A549 (cell line): ENCODE measurements at regions not wholly inside any gene's neighbourhood (a gene's known extent, or its start where the extent isn't known, plus 50 kb on each side); places are given as distances from the start of the nearest gene placed in this dataset.

ENCODE experiments used
- BHLHE40 ChIP-seq: IDR thresholded peaks from 2 replicates; pipeline ENCODE4 v1.6.1; 2012; ENCODE audit warnings: low read depth, low read length, inconsistent platforms
- CEBPB ChIP-seq, 2 experiments: fragments of >200 bp in 1 of 2; sonication (Bioruptor Twin) in 1 of 2; formaldehyde crosslinking in 1 of 2; IDR thresholded peaks; 2 replicates each; pipeline ENCODE4 v1.6.1; 2012 to 2016
- ESRRA ChIP-seq: fragments of 150-350 bp; IDR thresholded peaks from 2 replicates; pipeline ENCODE4 v1.6.1; 2014; ENCODE audit warnings: mild to moderate bottlenecking, low read length, borderline replicate concordance
- FOSL2 ChIP-seq, 2 experiments: fragments of 450-650 bp in 1 of 2; fragments of >200 bp in 1 of 2; sonication (Bioruptor Twin) in 1 of 2; formaldehyde crosslinking; IDR thresholded peaks; 2 replicates each; pipeline versions ENCODE4 v1.5.0 to v1.6.1; 2016 to 2020; ENCODE audit warnings: mild to moderate bottlenecking in 1 of 2, moderate library complexity in 1 of 2
- MYC ChIP-seq: IDR thresholded peaks from 2 replicates; pipeline ENCODE4 v1.6.1; 2012; ENCODE audit warnings: mild to moderate bottlenecking, inconsistent platforms, low read length, improper control_type of control experiment, borderline replicate concordance
- POLR2A ChIP-seq: IDR thresholded peaks from 2 replicates; pipeline ENCODE4 v1.6.1; 2012; ENCODE audit warnings: mild to moderate bottlenecking, low read length
- RAD21 ChIP-seq, 2 experiments: fragments of >200 bp in 1 of 2; sonication (Bioruptor Twin) in 1 of 2; formaldehyde crosslinking in 1 of 2; IDR thresholded peaks in 1 of 2; conservative IDR thresholded peaks in 1 of 2; 2 replicates in 1 of 2; 3 replicates in 1 of 2; pipeline ENCODE4 v1.6.1; 2012 to 2018; ENCODE audit warnings: inconsistent platforms in 1 of 2
- RCOR1 ChIP-seq: fragments of 150-350 bp; IDR thresholded peaks from 2 replicates; pipeline ENCODE4 v1.6.1; 2014; ENCODE audit warnings: antibody characterized with exemption, low read length, low read depth
- REST ChIP-seq: fragments of 200-600 bp; sonication (generic); IDR thresholded peaks from 2 replicates; pipeline ENCODE4 v1.6.1; 2016; ENCODE audit warnings: antibody characterized with exemption, mild to moderate bottlenecking, moderate library complexity
- SMC3 ChIP-seq: fragments of >200 bp; sonication (Bioruptor Twin); formaldehyde crosslinking; IDR thresholded peaks from 3 replicates; pipeline ENCODE4 v1.6.1; 2018; ENCODE audit warnings: inconsistent platforms
- TP53 ChIP-seq: fragments of 250-450 bp; sonication (Bioruptor Pico); IDR thresholded peaks from 2 replicates; pipeline ENCODE4 v1.5.0; 2021; ENCODE audit warnings: mild to moderate bottlenecking, moderate library complexity
- TF ChIP-seq, protein P1 (sequence below): fragments of 250-450 bp; sonication (Bioruptor Pico); IDR thresholded peaks from 2 replicates; pipeline ENCODE4 v1.5.0; 2021; ENCODE audit warnings: mild to moderate bottlenecking, moderate library complexity, borderline replicate concordance
- TF ChIP-seq, protein P2 (sequence below): fragments of >200 bp; sonication (Bioruptor Twin); formaldehyde crosslinking; IDR thresholded peaks from 3 replicates; pipeline ENCODE4 v1.5.1; 2016

GRCh38 chr2:144989579-144990270, 469.8 kb upstream of the ZEB2 start:
- TF ChIP-seq POLR2A (no peak), RAD21 (conservative IDR thresholded peaks at IDR 0.05 in 1 of 2, IDR thresholded peaks at IDR 0.05 in 1 of 2) (no peak), RCOR1 (no peak), FOSL2 (IDR thresholded peaks at IDR 0.05) (no peak), FOSL2 (CRISPR knock-in tag; IDR thresholded peaks at IDR 0.05) (no peak), REST (no peak), TP53 (CRISPR knock-in tag) (no peak), ESRRA (no peak), SMC3 (no peak), BHLHE40 (no peak), CEBPB (IDR thresholded peaks at IDR 0.05) (no peak), MYC (no peak)
- TF ChIP-seq, protein P1, sequence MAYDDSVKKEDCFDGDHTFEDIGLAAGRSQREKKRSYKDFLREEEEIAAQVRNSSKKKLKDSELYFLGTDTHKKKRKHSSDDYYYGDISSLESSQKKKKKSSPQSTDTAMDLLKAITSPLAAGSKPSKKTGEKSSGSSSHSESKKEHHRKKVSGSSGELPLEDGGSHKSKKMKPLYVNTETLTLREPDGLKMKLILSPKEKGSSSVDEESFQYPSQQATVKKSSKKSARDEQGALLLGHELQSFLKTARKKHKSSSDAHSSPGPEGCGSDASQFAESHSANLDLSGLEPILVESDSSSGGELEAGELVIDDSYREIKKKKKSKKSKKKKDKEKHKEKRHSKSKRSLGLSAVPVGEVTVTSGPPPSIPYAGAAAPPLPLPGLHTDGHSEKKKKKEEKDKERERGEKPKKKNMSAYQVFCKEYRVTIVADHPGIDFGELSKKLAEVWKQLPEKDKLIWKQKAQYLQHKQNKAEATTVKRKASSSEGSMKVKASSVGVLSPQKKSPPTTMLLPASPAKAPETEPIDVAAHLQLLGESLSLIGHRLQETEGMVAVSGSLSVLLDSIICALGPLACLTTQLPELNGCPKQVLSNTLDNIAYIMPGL, result no peak
- TF ChIP-seq, protein P2, sequence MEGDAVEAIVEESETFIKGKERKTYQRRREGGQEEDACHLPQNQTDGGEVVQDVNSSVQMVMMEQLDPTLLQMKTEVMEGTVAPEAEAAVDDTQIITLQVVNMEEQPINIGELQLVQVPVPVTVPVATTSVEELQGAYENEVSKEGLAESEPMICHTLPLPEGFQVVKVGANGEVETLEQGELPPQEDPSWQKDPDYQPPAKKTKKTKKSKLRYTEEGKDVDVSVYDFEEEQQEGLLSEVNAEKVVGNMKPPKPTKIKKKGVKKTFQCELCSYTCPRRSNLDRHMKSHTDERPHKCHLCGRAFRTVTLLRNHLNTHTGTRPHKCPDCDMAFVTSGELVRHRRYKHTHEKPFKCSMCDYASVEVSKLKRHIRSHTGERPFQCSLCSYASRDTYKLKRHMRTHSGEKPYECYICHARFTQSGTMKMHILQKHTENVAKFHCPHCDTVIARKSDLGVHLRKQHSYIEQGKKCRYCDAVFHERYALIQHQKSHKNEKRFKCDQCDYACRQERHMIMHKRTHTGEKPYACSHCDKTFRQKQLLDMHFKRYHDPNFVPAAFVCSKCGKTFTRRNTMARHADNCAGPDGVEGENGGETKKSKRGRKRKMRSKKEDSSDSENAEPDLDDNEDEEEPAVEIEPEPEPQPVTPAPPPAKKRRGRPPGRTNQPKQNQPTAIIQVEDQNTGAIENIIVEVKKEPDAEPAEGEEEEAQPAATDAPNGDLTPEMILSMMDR, result no peak
